CD4-positive, alpha-beta memory T cell (primary cell): ENCODE measurements at regions not wholly inside any gene's neighbourhood (a gene's known extent, or its start where the extent isn't known, plus 50 kb on each side); places are given as distances from the start of the nearest gene placed in this dataset.
"Not testable (repeated sequence)": the region's sequence is repeated elsewhere in the genome, so short reads cannot be mapped to it uniquely, and the experiment has no call there.

Experiments
- CTCF ChIA-PET: fragments of 350-600 bp; sonication (Branson Sonifier 250); formaldehyde crosslinking; loops from one replicate; lab custom pipeline; 2021; ENCODE audit warnings: inconsistent platforms; ENCODE audit not compliant: partially characterized antibody; lab: Charles Lee
- POLR2A ChIA-PET: fragments of 350-600 bp; sonication (Branson Sonifier 250); formaldehyde crosslinking; loops from one replicate; lab custom pipeline; 2021; ENCODE audit not compliant: partially characterized antibody; lab: Charles Lee
- DNase-seq, 5 donors: peaks; one replicate each; pipeline versions ENCODE4 v3.0.0 to v3.0.0-alpha.2; 2020 to 2022; ENCODE audit warnings: mixed read lengths in 1 of 5
- H3K27ac ChIP-seq: one replicate; pipeline ENCODE4 v1.7.0; 2013; ENCODE audit warnings: low read depth, low read length
- H3K27me3 ChIP-seq: 2 replicates; pipeline ENCODE4 v1.7.0; 2013; ENCODE audit warnings: mild to moderate bottlenecking, low read length, moderate library complexity; ENCODE audit not compliant: insufficient read depth
- H3K36me3 ChIP-seq: 2 replicates; pipeline ENCODE4 v1.7.0; 2013; ENCODE audit warnings: mild to moderate bottlenecking, low read length, moderate library complexity; ENCODE audit not compliant: insufficient read depth
- H3K4me1 ChIP-seq: 2 replicates; pipeline ENCODE4 v1.7.0; 2013; ENCODE audit warnings: mild to moderate bottlenecking, low read length, moderate library complexity; ENCODE audit not compliant: insufficient read depth
- H3K4me3 ChIP-seq, 2 donors: one replicate each; pipeline ENCODE4 v1.7.0; 2013; ENCODE audit warnings: low read length in 2 of 2, mild to moderate bottlenecking in 1 of 2
- H3K9me3 ChIP-seq, 2 donors: one replicate each; pipeline ENCODE4 v1.7.0; 2013; ENCODE audit warnings: low read length in 2 of 2, control low read depth in 1 of 2; ENCODE audit not compliant: control insufficient read depth in 1 of 2
- H3K27ac Mint-ChIP-seq, 7 donors: one replicate each; pipeline ENCODE4 v1.8.0; 2020 to 2021; ENCODE audit warnings: mixed read lengths in 7 of 7, mild to moderate bottlenecking in 6 of 7, inconsistent platforms in 3 of 7, moderate library complexity in 3 of 7
- H3K27me3 Mint-ChIP-seq, 2 donors: one replicate each; pipeline ENCODE4 v1.8.0; 2020 to 2021; ENCODE audit warnings: mixed read lengths in 2 of 2
- H3K36me3 Mint-ChIP-seq, 2 donors: one replicate each; pipeline ENCODE4 v1.8.0; 2020 to 2021; ENCODE audit warnings: mixed read lengths in 2 of 2, inconsistent platforms in 1 of 2, mild to moderate bottlenecking in 1 of 2
- H3K4me1 Mint-ChIP-seq, 4 donors: one replicate each; pipeline ENCODE4 v1.8.0; 2020 to 2021; ENCODE audit warnings: mixed read lengths in 4 of 4, mild to moderate bottlenecking in 1 of 4
- H3K4me3 Mint-ChIP-seq, 8 donors: one replicate each; pipeline ENCODE4 v1.8.0; 2020 to 2021; ENCODE audit warnings: mixed read lengths in 8 of 8, mild to moderate bottlenecking in 7 of 8, moderate library complexity in 6 of 8, inconsistent platforms in 3 of 8
- H3K9me3 Mint-ChIP-seq, 8 donors: one replicate each; pipeline ENCODE4 v1.8.0; 2020 to 2021; ENCODE audit warnings: mixed read lengths in 8 of 8, mild to moderate bottlenecking in 5 of 8, inconsistent platforms in 3 of 8, moderate library complexity in 1 of 8
- intact Hi-C: fragments of 100-400 bp; cut with micrococcal nuclease; formaldehyde crosslinking; loops from one replicate; pipeline ENCODE4 v1.15.1; 2023

GRCh38 chr14:106390401-106390800 is 864.0 kb downstream of the TMEM121 start:
- H3K36me3 ChIP-seq = no peaks in the 10 kb centered on the region
- peaks cover 0 to 8% of the 10 kb centered on the region in 2 donors for H3K36me3 Mint-ChIP-seq
- H3K9me3 ChIP-seq = no peaks in the 10 kb centered on the region
- no peaks in the 10 kb centered on the region for H3K27me3 ChIP-seq
- ChIA-PET CTCF (no interaction called here), POLR2A (no interaction called here)
- intact Hi-C loops = no loop called here
- H3K27me3 Mint-ChIP-seq = peaks cover 4 to 9% of the 10 kb centered on the region in 2 donors
- H3K27ac Mint-ChIP-seq = peak overlapping the region in 3 of 7 donors; percentile 13 to 45 (median 15)
- peaks cover 6 to 37% (median 25%) of the 10 kb centered on the region in 4 donors for H3K4me1 Mint-ChIP-seq
- H3K4me3 ChIP-seq = no peak overlapping the region
- peaks cover 0 to 2% (median 0%) of the 10 kb centered on the region in 8 donors for H3K9me3 Mint-ChIP-seq
- no peak for DNase-seq
- H3K27ac ChIP-seq = no peak overlapping the region
- peak overlapping the region in 1 of 8 donors; percentile 21 for H3K4me3 Mint-ChIP-seq
- peaks cover 6% of the 10 kb centered on the region for H3K4me1 ChIP-seq

- Histone ChIP-seq H3K4me1 (peaks cover 12% of the 10 kb centered on the region), H3K27me3 (no peaks in the 10 kb centered on the region), H3K9me3 (no peaks in the 10 kb centered on the region), H3K4me3 (no peak overlapping the region), H3K36me3 (no peaks in the 10 kb centered on the region), H3K27ac (no peak overlapping the region)
- ChIA-PET POLR2A (no interaction called here), CTCF (no interaction called here)
- H3K9me3 Mint-ChIP-seq = peaks cover 0 to 2% (median 0%) of the 10 kb centered on the region in 8 donors
- peaks cover 0 to 8% of the 10 kb centered on the region in 2 donors for H3K36me3 Mint-ChIP-seq
- peak overlapping the region in 2 of 8 donors; percentile 2 to 13 for H3K4me3 Mint-ChIP-seq
- H3K27me3 Mint-ChIP-seq = peaks cover 4 to 8% of the 10 kb centered on the region in 2 donors
- intact Hi-C loops = no loop called here
- no peak for DNase-seq
- peaks cover 11 to 41% (median 31%) of the 10 kb centered on the region in 4 donors for H3K4me1 Mint-ChIP-seq
- peak overlapping the region in 2 of 7 donors; percentile 39 to 52 for H3K27ac Mint-ChIP-seq
Observed at GRCh38 chr14:106390947-106391346, 864.6 kb downstream of the TMEM121 start.

DNA sequence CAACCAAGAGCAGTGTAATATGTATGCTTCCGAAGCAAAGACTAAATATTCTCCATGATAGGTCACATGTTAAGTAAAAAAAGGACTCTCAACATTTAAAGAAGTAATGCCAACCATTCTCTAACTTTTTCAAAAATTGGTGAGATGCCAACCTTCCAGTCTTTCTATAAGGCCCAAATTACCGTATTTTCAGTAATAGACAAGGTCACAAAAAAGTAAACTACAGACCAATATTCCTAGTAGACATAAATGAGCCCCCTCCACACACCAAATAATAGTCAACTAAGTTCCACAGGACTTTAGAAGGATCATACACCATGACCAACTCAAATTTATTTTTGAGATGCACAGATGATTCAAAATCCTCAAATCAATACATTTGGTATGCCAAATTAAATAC is 867.4 kb downstream of the TMEM121 start:
- CTCF ChIA-PET = interaction anchor here (3.8 kb wide), 1 partner anchor 24 kb away, joined by 13 read pairs; no protein-coding TSS in a partner anchor

GRCh38 chr14:106395456-106396050 is 869.2 kb downstream of the TMEM121 start:
- Histone ChIP-seq H3K27ac (peak overlapping the region; percentile 38), H3K9me3 (no peaks in the 10 kb centered on the region), H3K27me3 (no peaks in the 10 kb centered on the region), H3K4me1 (peaks cover 27% of the 10 kb centered on the region), H3K4me3 (no peak overlapping the region), H3K36me3 (no peaks in the 10 kb centered on the region)
- peaks cover 20 to 51% (median 38%) of the 10 kb centered on the region in 4 donors for H3K4me1 Mint-ChIP-seq
- H3K9me3 Mint-ChIP-seq = peaks cover 0 to 3% (median 0%) of the 10 kb centered on the region in 8 donors
- peak overlapping the region; percentile 56 to 95 (median 91) for H3K27ac Mint-ChIP-seq
- H3K27me3 Mint-ChIP-seq = peaks cover 4 to 12% of the 10 kb centered on the region in 2 donors
- peak in 4 of 5 donors; percentile 36 to 60 (median 52) for DNase-seq
- intact Hi-C loops = no loop called here
- ChIA-PET POLR2A (interaction anchor here (1.8 kb wide), 1 partner anchor 23 kb away, joined by 4 read pairs; no protein-coding TSS in a partner anchor), CTCF (interaction anchor here (0.9 to 3.8 kb wide), 5 partner anchors 17 to 138 kb away, joined by 3 to 13 read pairs (median 3); no protein-coding TSS in a partner anchor)
- H3K36me3 Mint-ChIP-seq = no peaks in the 10 kb centered on the region
- H3K4me3 Mint-ChIP-seq = peak overlapping the region; percentile 29 to 90 (median 74)

More for the DNA sequence above, 867.4 kb downstream of the TMEM121 start:
- H3K36me3 Mint-ChIP-seq = peaks cover 0 to 2% of the 10 kb centered on the region in 2 donors
- H3K4me1 Mint-ChIP-seq = peaks cover 20 to 51% (median 43%) of the 10 kb centered on the region in 4 donors
- H3K27me3 Mint-ChIP-seq = peaks cover 4 to 12% of the 10 kb centered on the region in 2 donors
- H3K27ac ChIP-seq = no peak overlapping the region
- peaks cover 27% of the 10 kb centered on the region for H3K4me1 ChIP-seq
- peaks cover 0 to 5% (median 0%) of the 10 kb centered on the region in 8 donors for H3K9me3 Mint-ChIP-seq
- no peaks in the 10 kb centered on the region for H3K36me3 ChIP-seq
- no peak overlapping the region for H3K4me3 ChIP-seq
- intact Hi-C loops = no loop called here
- H3K27me3 ChIP-seq = no peaks in the 10 kb centered on the region
- peak overlapping the region in 3 of 7 donors; percentile 27 to 72 (median 29) for H3K27ac Mint-ChIP-seq
- H3K4me3 Mint-ChIP-seq = peak overlapping the region in 2 of 8 donors; percentile 5 to 14
- POLR2A ChIA-PET = no interaction called here
- no peaks in the 10 kb centered on the region for H3K9me3 ChIP-seq
- DNase-seq = no peak

DNA sequence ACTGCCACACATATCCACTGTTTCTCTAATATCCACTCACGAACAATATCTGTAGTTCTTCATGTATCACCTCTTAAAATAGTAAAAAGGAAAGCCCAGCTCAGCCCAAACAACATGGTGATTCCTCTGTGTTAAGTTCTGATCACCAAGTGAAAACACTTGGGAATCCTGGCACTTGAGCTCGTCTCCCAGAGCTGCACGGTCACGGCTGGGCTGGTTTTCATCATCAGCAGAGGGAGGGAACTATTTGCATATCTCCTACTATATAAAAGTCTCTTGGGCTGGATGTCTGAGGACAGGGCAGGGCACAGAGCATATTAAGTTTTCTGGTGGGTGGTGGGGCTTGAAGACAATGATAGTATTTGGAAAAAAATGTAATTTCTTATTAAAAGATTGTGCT is 870.6 kb downstream of the TMEM121 start:
- Mint-ChIP-seq H3K27ac (peak overlapping the region; percentile 36 to 95 (median 85)), H3K27me3 (peaks cover 0 to 5% of the 10 kb centered on the region in 2 donors), H3K36me3 (no peaks in the 10 kb centered on the region), H3K9me3 (peaks cover 0 to 3% (median 0%) of the 10 kb centered on the region in 8 donors), H3K4me1 (peaks cover 20 to 45% (median 30%) of the 10 kb centered on the region in 4 donors), H3K4me3 (peak overlapping the region in 6 of 8 donors; percentile 70 to 90 (median 84))
- Histone ChIP-seq H3K9me3 (no peaks in the 10 kb centered on the region), H3K36me3 (no peaks in the 10 kb centered on the region), H3K27ac (peak overlapping the region; percentile 38), H3K4me3 (no peak overlapping the region), H3K27me3 (no peaks in the 10 kb centered on the region), H3K4me1 (peaks cover 27% of the 10 kb centered on the region)
- ChIA-PET CTCF (interaction anchor here (0.9 to 3.8 kb wide), 4 partner anchors 12 to 22 kb away, joined by 3 to 13 read pairs (median 7); no protein-coding TSS in a partner anchor), POLR2A (interaction anchor here (1.1 kb wide), 1 partner anchor 23 kb away, joined by 3 read pairs; no protein-coding TSS in a partner anchor)
- DNase-seq = no peak
- intact Hi-C loops = no loop called here

GRCh38 chr14:106398931-106399331 is 872.5 kb downstream of the TMEM121 start:
- H3K36me3 ChIP-seq, intact Hi-C loops, H3K36me3 Mint-ChIP-seq, POLR2A ChIA-PET, H3K4me3 ChIP-seq, H3K27me3 ChIP-seq, H3K9me3 ChIP-seq, H3K27me3 Mint-ChIP-seq, H3K9me3 Mint-ChIP-seq: not testable (repeated sequence)
- H3K4me3 Mint-ChIP-seq = peak overlapping the region in 6 of 8 donors; percentile 66 to 87 (median 84)
- peak in 4 of 5 donors; percentile 60 to 72 (median 64) for DNase-seq
- H3K4me1 Mint-ChIP-seq = peaks cover 20 to 40% (median 28%) of the 10 kb centered on the region in 4 donors
- Histone ChIP-seq H3K27ac (peak overlapping the region; percentile 21), H3K4me1 (peaks cover 27% of the 10 kb centered on the region)
- peak overlapping the region in 2 of 7 donors; percentile 68 to 79 for H3K27ac Mint-ChIP-seq
- CTCF ChIA-PET = interaction anchor here (0.8 kb wide), 1 partner anchor 19 kb away, joined by 3 read pairs; no protein-coding TSS in a partner anchor

GRCh38 chr14:106401316-106401715 is 874.9 kb downstream of the TMEM121 start:
- H3K9me3 Mint-ChIP-seq, H3K9me3 ChIP-seq, H3K4me3 Mint-ChIP-seq, H3K36me3 ChIP-seq, H3K27ac Mint-ChIP-seq, H3K36me3 Mint-ChIP-seq, H3K27me3 ChIP-seq, DNase-seq, intact Hi-C loops, H3K27ac ChIP-seq, CTCF ChIA-PET, H3K27me3 Mint-ChIP-seq, POLR2A ChIA-PET, H3K4me3 ChIP-seq: not testable (repeated sequence)
- H3K4me1 ChIP-seq = peaks cover 11% of the 10 kb centered on the region
- peaks cover 8 to 17% (median 14%) of the 10 kb centered on the region in 4 donors for H3K4me1 Mint-ChIP-seq
